ENCODE measurements at regions not wholly inside any gene's neighbourhood (a gene's known extent, or its start where the extent isn't known, plus 50 kb on each side); places are given as distances from the start of the nearest gene placed in this dataset.

GRCh38 chr4:72768364-72768763 lies 199.3 kb upstream of the ADAMTS3 start:
- Histone ChIP-seq H3K9me1 (ENCODE audit: insufficient read depth, low read length) (no peaks in the 10 kb centered on the region), H3K4ac (ENCODE audit: low read depth, low read length) (no peak overlapping the region), H2BK20ac (ENCODE audit: low read depth, low read length) (no peak overlapping the region), H3K9me3 (ENCODE audit: control insufficient read depth, insufficient read depth, low read length) (no peaks in the 10 kb centered on the region), H4K5ac (ENCODE audit: low read depth, low read length) (no peak overlapping the region), H4K91ac (ENCODE audit: insufficient read depth, low read depth, low read length) (no peak overlapping the region), H3K4me1 (ENCODE audit: control insufficient read depth, insufficient read depth, low read length) (no peaks in the 10 kb centered on the region), H4K20me1 (ENCODE audit: insufficient read depth, low read length) (no peaks in the 10 kb centered on the region), H3K14ac (replicated peaks; ENCODE audit: low read depth, low read length) (no peak overlapping the region), H3K36me3 (ENCODE audit: control insufficient read depth, insufficient read depth, low read length) (no peaks in the 10 kb centered on the region), H2BK120ac (ENCODE audit: low read depth, low read length) (no peak overlapping the region), H3K4me3 (ENCODE audit: insufficient read depth, low read depth, low read length) (no peak overlapping the region), H3K79me1 (ENCODE audit: low read depth in 1 of 2, low read length in 2 of 2) (no peaks in the 10 kb centered on the region), H3K27me3 (ENCODE audit: control insufficient read depth, insufficient read depth, low read length) (no peaks in the 10 kb centered on the region), H4K8ac (ENCODE audit: low read depth in 2 of 2, low read length in 2 of 2) (no peak overlapping the region), H3K4me2 (ENCODE audit: low read depth, low read length) (no peak overlapping the region), H2BK15ac (ENCODE audit: low read depth, low read length) (no peak overlapping the region), H2AK9ac (replicated peaks; ENCODE audit: low read depth, low read length, poor library complexity) (no peak overlapping the region), H2BK5ac (ENCODE audit: low read depth, low read length, poor library complexity, severe bottlenecking) (no peak overlapping the region), H2AK5ac (ENCODE audit: low read depth, low read length) (no peak overlapping the region), H3K23ac (ENCODE audit: low read depth, low read length) (no peak overlapping the region), H3K18ac (ENCODE audit: low read depth, low read length) (no peak overlapping the region), H3K56ac (ENCODE audit: extremely low read depth, insufficient read depth, low read length) (no peak overlapping the region), H3K9ac (ENCODE audit: low read depth, low read length) (no peak overlapping the region), H2AFZ (replicated peaks; ENCODE audit: low read length, poor library complexity) (no peak overlapping the region), H3K27ac (ENCODE audit: insufficient read depth, low read length) (no peak overlapping the region)
- ChIA-PET CTCF (no interaction called here), POLR2A (ENCODE audit: unreplicated experiment) (no interaction called here)
- ATAC-seq (ENCODE audit: low read depth) (no peak), DNase-seq (no peak)
- dilution Hi-C loops (cut with HindIII; ENCODE audit: low sequenced_read_pairs, unreplicated experiment) (no loop called here), intact Hi-C loops (cut with micrococcal nuclease) (no loop called here), in situ Hi-C loops (cut with MboI; ENCODE audit: low sequenced_read_pairs) (no loop called here)
- no TSS peak for BruUV-seq (replicated peaks)
- TF ChIP-seq USF2 (IDR thresholded peaks at IDR 0.05; ENCODE audit: low read depth, low read length) (no peak), CHD1 (IDR thresholded peaks at IDR 0.05; ENCODE audit: low read depth, low read length) (no peak), POLR2A (IDR thresholded peaks at IDR 0.05; ENCODE audit: low read depth, low read length) (no peak), FOS (IDR thresholded peaks at IDR 0.05; ENCODE audit: low read depth, low read length) (no peak), SMC3 (IDR thresholded peaks at IDR 0.05; ENCODE audit: low read depth, low read length) (no peak), MAFK (IDR thresholded peaks at IDR 0.05; ENCODE audit: low read depth, low read length) (no peak), MXI1 (IDR thresholded peaks at IDR 0.05; ENCODE audit: borderline replicate concordance, low read depth, low read length) (no peak), RFX5 (IDR thresholded peaks at IDR 0.05; ENCODE audit: low read depth, low read length) (no peak), RCOR1 (IDR thresholded peaks at IDR 0.05; ENCODE audit: insufficient replicate concordance, low read length) (no peak), NFE2L2 (IDR thresholded peaks at IDR 0.05; ENCODE audit: low read depth, low read length) (no peak)
- TF ChIP-seq, protein P1, sequence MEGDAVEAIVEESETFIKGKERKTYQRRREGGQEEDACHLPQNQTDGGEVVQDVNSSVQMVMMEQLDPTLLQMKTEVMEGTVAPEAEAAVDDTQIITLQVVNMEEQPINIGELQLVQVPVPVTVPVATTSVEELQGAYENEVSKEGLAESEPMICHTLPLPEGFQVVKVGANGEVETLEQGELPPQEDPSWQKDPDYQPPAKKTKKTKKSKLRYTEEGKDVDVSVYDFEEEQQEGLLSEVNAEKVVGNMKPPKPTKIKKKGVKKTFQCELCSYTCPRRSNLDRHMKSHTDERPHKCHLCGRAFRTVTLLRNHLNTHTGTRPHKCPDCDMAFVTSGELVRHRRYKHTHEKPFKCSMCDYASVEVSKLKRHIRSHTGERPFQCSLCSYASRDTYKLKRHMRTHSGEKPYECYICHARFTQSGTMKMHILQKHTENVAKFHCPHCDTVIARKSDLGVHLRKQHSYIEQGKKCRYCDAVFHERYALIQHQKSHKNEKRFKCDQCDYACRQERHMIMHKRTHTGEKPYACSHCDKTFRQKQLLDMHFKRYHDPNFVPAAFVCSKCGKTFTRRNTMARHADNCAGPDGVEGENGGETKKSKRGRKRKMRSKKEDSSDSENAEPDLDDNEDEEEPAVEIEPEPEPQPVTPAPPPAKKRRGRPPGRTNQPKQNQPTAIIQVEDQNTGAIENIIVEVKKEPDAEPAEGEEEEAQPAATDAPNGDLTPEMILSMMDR (conservative IDR thresholded peaks at IDR 0.05; ENCODE audit: low read depth, low read length): no peak
- TF ChIP-seq, protein P2, sequence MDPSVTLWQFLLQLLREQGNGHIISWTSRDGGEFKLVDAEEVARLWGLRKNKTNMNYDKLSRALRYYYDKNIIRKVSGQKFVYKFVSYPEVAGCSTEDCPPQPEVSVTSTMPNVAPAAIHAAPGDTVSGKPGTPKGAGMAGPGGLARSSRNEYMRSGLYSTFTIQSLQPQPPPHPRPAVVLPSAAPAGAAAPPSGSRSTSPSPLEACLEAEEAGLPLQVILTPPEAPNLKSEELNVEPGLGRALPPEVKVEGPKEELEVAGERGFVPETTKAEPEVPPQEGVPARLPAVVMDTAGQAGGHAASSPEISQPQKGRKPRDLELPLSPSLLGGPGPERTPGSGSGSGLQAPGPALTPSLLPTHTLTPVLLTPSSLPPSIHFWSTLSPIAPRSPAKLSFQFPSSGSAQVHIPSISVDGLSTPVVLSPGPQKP (IDR thresholded peaks at IDR 0.05; ENCODE audit: borderline replicate concordance, low read depth, low read length): no peak
- no CpG with 5 or more reads among the region's 2 CpGs for WGBS, 2 experiments (ENCODE audit: extremely low coverage in 2 of 2, insufficient read length in 1 of 2)

Data from IMR-90 (cell line).